ENCODE measurements at regions not wholly inside any gene's neighbourhood (a gene's known extent, or its start where the extent isn't known, plus 50 kb on each side); places are given as distances from the start of the nearest gene placed in this dataset.

GRCh38 chr21:15370462-15370975 lies 305.7 kb upstream of the NRIP1 start:
- TF ChIP-seq POLR2A (IDR thresholded peaks at IDR 0.05; ENCODE audit: low read depth) (no peak), CTCF (IDR thresholded peaks at IDR 0.05) (no peak), POLR2AphosphoS5 (IDR thresholded peaks at IDR 0.05) (no peak), EP300 (IDR thresholded peaks at IDR 0.05) (no peak)
- Histone ChIP-seq H3K36me3 (no peaks in the 10 kb centered on the region), H3K4me1 (no peaks in the 10 kb centered on the region), H3K9me3 (peaks cover 0 to 8% (median 4%) of the 10 kb centered on the region in 4 donors), H3K27me3 (no peaks in the 10 kb centered on the region), H3K4me3 (no peak overlapping the region), H3K27ac (replicated peaks in 1 of 4) (no peak overlapping the region)
- intact Hi-C loops (cut with DNase I) = no loop called here
- WGBS = 81% methylated on average over 8 of the region's 8 CpGs
- DNase-seq (ENCODE audit: extremely low spot score) = no peak

GRCh38 chr21:15373941-15374340 lies 309.1 kb upstream of the NRIP1 start:
- TF ChIP-seq POLR2A (IDR thresholded peaks at IDR 0.05; ENCODE audit: low read depth) (no peak), EP300 (IDR thresholded peaks at IDR 0.05) (no peak), CTCF (IDR thresholded peaks at IDR 0.05) (no peak), POLR2AphosphoS5 (IDR thresholded peaks at IDR 0.05) (no peak)
- no peak for DNase-seq (ENCODE audit: extremely low spot score)
- Histone ChIP-seq H3K27me3 (no peaks in the 10 kb centered on the region), H3K4me1 (no peaks in the 10 kb centered on the region), H3K27ac (replicated peaks in 1 of 4) (no peak overlapping the region), H3K36me3 (no peaks in the 10 kb centered on the region), H3K9me3 (peaks cover 0 to 12% (median 4%) of the 10 kb centered on the region in 4 donors), H3K4me3 (no peak overlapping the region)
- WGBS = 93% methylated on average over 1 of the region's 1 CpG
- intact Hi-C loops (cut with DNase I) = no loop called here

GRCh38 chr21:15379776-15380175 lies 315.0 kb upstream of the NRIP1 start:
- TF ChIP-seq POLR2A (IDR thresholded peaks at IDR 0.05; ENCODE audit: low read depth) (no peak), EP300 (IDR thresholded peaks at IDR 0.05) (no peak), CTCF (IDR thresholded peaks at IDR 0.05) (no peak), POLR2AphosphoS5 (IDR thresholded peaks at IDR 0.05) (no peak)
- intact Hi-C loops (cut with DNase I) = no loop called here
- Histone ChIP-seq H3K27me3 (no peaks in the 10 kb centered on the region), H3K4me3 (no peak overlapping the region), H3K4me1 (no peaks in the 10 kb centered on the region), H3K27ac (replicated peaks in 1 of 4) (no peak overlapping the region), H3K36me3 (no peaks in the 10 kb centered on the region), H3K9me3 (peaks cover 0 to 12% (median 4%) of the 10 kb centered on the region in 4 donors)
- DNase-seq (ENCODE audit: extremely low spot score) = no peak
- WGBS = 69% methylated on average over 3 of the region's 3 CpGs

GRCh38 chr21:15383588-15383987 lies 318.8 kb upstream of the NRIP1 start:
- no peaks in the 10 kb centered on the region for H3K36me3 ChIP-seq
- no peak overlapping the region for H3K27ac ChIP-seq (replicated peaks in 1 of 4)
- H3K9me3 ChIP-seq = peaks cover 0 to 6% (median 0%) of the 10 kb centered on the region in 4 donors
- no peaks in the 10 kb centered on the region for H3K4me1 ChIP-seq
- TF ChIP-seq EP300 (IDR thresholded peaks at IDR 0.05) (no peak), POLR2AphosphoS5 (IDR thresholded peaks at IDR 0.05) (no peak), CTCF (IDR thresholded peaks at IDR 0.05) (no peak), POLR2A (IDR thresholded peaks at IDR 0.05; ENCODE audit: low read depth) (no peak)
- intact Hi-C loops (cut with DNase I) = no loop called here
- no peak for DNase-seq (ENCODE audit: extremely low spot score)
- no peak overlapping the region for H3K4me3 ChIP-seq
- H3K27me3 ChIP-seq = no peaks in the 10 kb centered on the region
- WGBS = 78% methylated on average over 4 of the region's 4 CpGs

- H3K4me3 ChIP-seq = no peak overlapping the region
- no peaks in the 10 kb centered on the region for H3K36me3 ChIP-seq
- intact Hi-C loops (cut with DNase I) = no loop called here
- H3K27me3 ChIP-seq = no peaks in the 10 kb centered on the region
- TF ChIP-seq POLR2A (IDR thresholded peaks at IDR 0.05; ENCODE audit: low read depth) = no peak
- no peak for TF ChIP-seq CTCF (IDR thresholded peaks at IDR 0.05)
- no peak for TF ChIP-seq EP300 (IDR thresholded peaks at IDR 0.05)
- TF ChIP-seq POLR2AphosphoS5 (IDR thresholded peaks at IDR 0.05) = no peak
- no peaks in the 10 kb centered on the region for H3K4me1 ChIP-seq
- WGBS = 95% methylated on average over 2 of the region's 2 CpGs
- peaks cover 0 to 6% (median 0%) of the 10 kb centered on the region in 4 donors for H3K9me3 ChIP-seq
- H3K27ac ChIP-seq (replicated peaks in 1 of 4) = no peak overlapping the region
- no peak for DNase-seq (ENCODE audit: extremely low spot score)
Observed at GRCh38 chr21:15390049-15390448, 325.2 kb upstream of the NRIP1 start.

Data from esophagus muscularis mucosa (tissue), 4 donors.